ENCODE measurements at regions not wholly inside any gene's neighbourhood (a gene's known extent, or its start where the extent isn't known, plus 50 kb on each side); places are given as distances from the start of the nearest gene placed in this dataset.

DNA sequence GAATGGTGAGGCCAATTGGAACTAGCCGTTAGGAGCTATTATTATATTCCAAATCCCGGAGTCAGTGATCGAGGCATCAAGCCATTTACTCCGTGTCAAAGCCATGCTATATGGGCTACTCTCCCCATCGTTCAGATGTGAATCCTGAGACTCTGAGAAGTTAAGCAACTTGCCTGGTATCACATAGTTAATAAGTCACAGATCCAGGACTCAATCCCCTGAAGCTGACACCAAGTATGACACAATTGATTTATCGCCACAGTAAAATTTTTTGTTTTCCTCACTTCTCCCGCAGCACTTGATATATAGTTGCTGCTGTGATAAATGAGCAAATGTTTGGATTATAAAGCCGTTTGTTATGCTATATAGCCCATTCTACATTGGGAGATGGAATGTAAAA is 50.8 kb upstream of the TSHZ2 start:
- Histone ChIP-seq H3K4me3 (no peak overlapping the region), H3K4me1 (no peaks in the 10 kb centered on the region), H3K27me3 (replicated peaks in 1 of 7) (no peaks in the 10 kb centered on the region), H3K9me3 (no peaks in the 10 kb centered on the region), H3K27ac (no peak overlapping the region), H3K36me3 (no peaks in the 10 kb centered on the region)
- DNase-seq, result no peak
- 88 to 93% (median 92%) methylated on average over 8 of the region's 8 CpGs for WGBS, 5 donors
- intact Hi-C loops (cut with DNase I; ENCODE audit: low total_unique reads), result no loop called here
- TF ChIP-seq, protein P1, sequence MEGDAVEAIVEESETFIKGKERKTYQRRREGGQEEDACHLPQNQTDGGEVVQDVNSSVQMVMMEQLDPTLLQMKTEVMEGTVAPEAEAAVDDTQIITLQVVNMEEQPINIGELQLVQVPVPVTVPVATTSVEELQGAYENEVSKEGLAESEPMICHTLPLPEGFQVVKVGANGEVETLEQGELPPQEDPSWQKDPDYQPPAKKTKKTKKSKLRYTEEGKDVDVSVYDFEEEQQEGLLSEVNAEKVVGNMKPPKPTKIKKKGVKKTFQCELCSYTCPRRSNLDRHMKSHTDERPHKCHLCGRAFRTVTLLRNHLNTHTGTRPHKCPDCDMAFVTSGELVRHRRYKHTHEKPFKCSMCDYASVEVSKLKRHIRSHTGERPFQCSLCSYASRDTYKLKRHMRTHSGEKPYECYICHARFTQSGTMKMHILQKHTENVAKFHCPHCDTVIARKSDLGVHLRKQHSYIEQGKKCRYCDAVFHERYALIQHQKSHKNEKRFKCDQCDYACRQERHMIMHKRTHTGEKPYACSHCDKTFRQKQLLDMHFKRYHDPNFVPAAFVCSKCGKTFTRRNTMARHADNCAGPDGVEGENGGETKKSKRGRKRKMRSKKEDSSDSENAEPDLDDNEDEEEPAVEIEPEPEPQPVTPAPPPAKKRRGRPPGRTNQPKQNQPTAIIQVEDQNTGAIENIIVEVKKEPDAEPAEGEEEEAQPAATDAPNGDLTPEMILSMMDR (IDR thresholded peaks at IDR 0.05 in 8 of 11, conservative IDR thresholded peaks at IDR 0.05 in 3 of 11), result no peak
- TF ChIP-seq POLR2A (IDR thresholded peaks at IDR 0.05) (no peak), POLR2AphosphoS5 (IDR thresholded peaks at IDR 0.05) (no peak)

DNA sequence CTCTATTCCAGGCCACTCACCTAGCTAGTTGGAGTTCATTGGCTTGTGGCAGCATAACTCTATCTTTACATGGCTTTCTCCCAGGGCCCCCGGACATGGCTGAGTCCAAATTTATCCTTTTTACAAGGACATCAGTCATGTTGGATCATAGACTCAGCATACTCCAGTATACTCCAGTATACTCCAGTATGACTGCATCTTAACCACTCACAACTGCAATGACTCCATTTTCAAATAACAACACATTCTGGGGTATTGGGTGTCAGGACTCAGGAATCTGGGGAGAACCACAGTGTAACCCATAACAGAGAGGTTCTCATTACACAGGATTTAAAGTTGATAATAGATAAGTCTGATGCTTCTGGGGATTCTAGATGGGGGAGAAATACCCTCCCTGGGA is 53.8 kb upstream of the TSHZ2 start:
- Histone ChIP-seq H3K27me3 (replicated peaks in 1 of 7) (no peaks in the 10 kb centered on the region), H3K4me3 (no peak overlapping the region), H3K4me1 (no peaks in the 10 kb centered on the region), H3K27ac (no peak overlapping the region), H3K36me3 (no peaks in the 10 kb centered on the region), H3K9me3 (peaks cover 0 to 19% (median 12%) of the 10 kb centered on the region in 8 donors)
- DNase-seq, result no peak
- intact Hi-C loops (cut with DNase I; ENCODE audit: low total_unique reads), result no loop called here
- TF ChIP-seq, protein P1 (IDR thresholded peaks at IDR 0.05 in 8 of 11, conservative IDR thresholded peaks at IDR 0.05 in 3 of 11), result no peak
- TF ChIP-seq POLR2AphosphoS5 (IDR thresholded peaks at IDR 0.05) (no peak), POLR2A (IDR thresholded peaks at IDR 0.05) (no peak)
- WGBS, 5 donors, result 88 to 96% (median 92%) methylated on average over 1 of the region's 1 CpG

- H3K4me1 ChIP-seq, result no peaks in the 10 kb centered on the region
- H3K4me3 ChIP-seq, result no peak overlapping the region
- 85 to 94% (median 93%) methylated on average over 1 of the region's 1 CpG for WGBS, 5 donors
- DNase-seq, result no peak
- H3K36me3 ChIP-seq, result no peaks in the 10 kb centered on the region
- TF ChIP-seq, protein P1 (IDR thresholded peaks at IDR 0.05 in 8 of 11, conservative IDR thresholded peaks at IDR 0.05 in 3 of 11), result no peak
- TF ChIP-seq POLR2AphosphoS5 (IDR thresholded peaks at IDR 0.05) (no peak), POLR2A (IDR thresholded peaks at IDR 0.05) (no peak)
- peaks cover 0 to 19% (median 12%) of the 10 kb centered on the region in 8 donors for H3K9me3 ChIP-seq
- intact Hi-C loops (cut with DNase I; ENCODE audit: low total_unique reads), result no loop called here
- H3K27ac ChIP-seq, result no peak overlapping the region
- no peaks in the 10 kb centered on the region for H3K27me3 ChIP-seq (replicated peaks in 1 of 7)
Measured at GRCh38 chr20:52915564-52915963, 56.6 kb upstream of the TSHZ2 start.

DNA sequence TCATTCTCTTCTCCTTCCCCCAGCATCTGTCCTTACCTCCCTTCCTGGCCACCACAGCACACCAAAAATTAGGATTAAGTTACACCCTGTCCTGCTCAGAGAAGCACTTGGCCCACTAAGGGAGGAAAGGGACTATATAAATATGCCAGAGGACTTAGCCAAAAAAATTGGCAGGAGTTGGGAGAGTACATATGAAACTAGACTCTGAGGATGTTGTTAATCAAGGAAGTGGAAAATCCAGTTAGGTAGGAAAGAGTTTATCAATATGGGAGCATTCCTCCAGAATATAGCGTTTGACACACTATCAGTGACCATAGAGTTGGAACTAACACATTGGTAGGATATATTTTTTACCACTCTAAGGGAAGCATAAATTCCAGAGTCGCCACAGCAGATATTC is 57.3 kb upstream of the TSHZ2 start:
- no peak for DNase-seq
- Histone ChIP-seq H3K4me1 (no peaks in the 10 kb centered on the region), H3K36me3 (no peaks in the 10 kb centered on the region), H3K4me3 (no peak overlapping the region), H3K9me3 (peaks cover 0 to 19% (median 12%) of the 10 kb centered on the region in 8 donors), H3K27ac (no peak overlapping the region), H3K27me3 (replicated peaks in 1 of 7) (no peaks in the 10 kb centered on the region)
- intact Hi-C loops (cut with DNase I; ENCODE audit: low total_unique reads), result no loop called here
- 76 to 89% (median 81%) methylated on average over 2 of the region's 2 CpGs for WGBS, 5 donors
- TF ChIP-seq POLR2AphosphoS5 (IDR thresholded peaks at IDR 0.05) (no peak), POLR2A (IDR thresholded peaks at IDR 0.05) (no peak)
- TF ChIP-seq, protein P1 (IDR thresholded peaks at IDR 0.05 in 8 of 11, conservative IDR thresholded peaks at IDR 0.05 in 3 of 11), result no peak

Measured in spleen (tissue), 11 donors.